ENCODE measurements at regions not wholly inside any gene's neighbourhood (a gene's known extent, or its start where the extent isn't known, plus 50 kb on each side); places are given as distances from the start of the nearest gene placed in this dataset.

DNA sequence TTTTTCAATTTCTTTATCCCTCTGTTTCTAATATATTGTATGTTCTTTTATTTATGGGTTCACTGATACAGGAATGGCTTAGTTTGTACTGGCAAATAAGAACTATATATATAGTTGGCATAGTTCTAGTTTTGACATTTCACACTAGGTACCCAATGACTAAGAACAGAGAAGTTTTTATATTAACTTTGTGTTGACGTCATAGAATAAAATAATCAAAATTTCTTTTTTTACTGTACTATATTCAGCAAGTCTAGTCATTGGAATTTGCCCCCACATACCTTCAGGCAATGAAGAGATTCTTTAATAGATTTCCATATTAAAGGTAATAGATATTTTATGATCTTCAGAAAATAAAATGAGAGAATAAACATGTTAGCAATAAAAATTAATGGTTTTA, 713.2 kb downstream of the NOVA1 start:
- H3K14ac ChIP-seq (ENCODE audit: insufficient read depth, low read length) = no peak overlapping the region
- H3K4ac ChIP-seq (ENCODE audit: low read depth, low read length) = no peak overlapping the region
- H3K4me2 ChIP-seq (ENCODE audit: insufficient read depth, insufficient read length, low read length) = no peak overlapping the region
- H3K9ac ChIP-seq (ENCODE audit: extremely low read depth, insufficient read length, low read length) = no peak overlapping the region
- no peaks in the 10 kb centered on the region for H3K23me2 ChIP-seq (ENCODE audit: insufficient read length, low read depth, low read length, poor library complexity, severe bottlenecking)
- no peaks in the 10 kb centered on the region for H3K4me1 ChIP-seq (ENCODE audit: insufficient read depth, low read length)
- H4K8ac ChIP-seq (replicated peaks; ENCODE audit: insufficient read length, low read depth, low read length) = no peak overlapping the region
- H3K27ac Mint-ChIP-seq = no peak overlapping the region
- H4K5ac ChIP-seq (ENCODE audit: insufficient read length, low read depth, low read length) = no peak overlapping the region
- no peak overlapping the region for H2BK120ac ChIP-seq (ENCODE audit: low read depth, low read length, poor library complexity, severe bottlenecking)
- no peak overlapping the region for H3K56ac ChIP-seq (ENCODE audit: insufficient read length, low read depth, low read length)
- no peaks in the 10 kb centered on the region for H3K27me3 Mint-ChIP-seq (ENCODE audit: low read depth)
- H3K79me1 ChIP-seq (ENCODE audit: insufficient read depth, low read depth, low read length, poor library complexity, severe bottlenecking) = no peaks in the 10 kb centered on the region
- H3K4me1 Mint-ChIP-seq = peaks cover 5% of the 10 kb centered on the region in 2 experiments; a peak in 2 of 4 replicates
- DNase-seq = no peak
- no peak overlapping the region for H3K27ac ChIP-seq (ENCODE audit: insufficient read length, low read depth, low read length)
- H3T11ph ChIP-seq (ENCODE audit: low read length) = no peak overlapping the region
- H3K36me3 Mint-ChIP-seq (ENCODE audit: insufficient read depth in 1 of 3, low read depth in 3 of 3) = no peaks in the 10 kb centered on the region
- H3K9me3 Mint-ChIP-seq = no peaks in the 10 kb centered on the region
- TF ChIP-seq, protein P1, sequence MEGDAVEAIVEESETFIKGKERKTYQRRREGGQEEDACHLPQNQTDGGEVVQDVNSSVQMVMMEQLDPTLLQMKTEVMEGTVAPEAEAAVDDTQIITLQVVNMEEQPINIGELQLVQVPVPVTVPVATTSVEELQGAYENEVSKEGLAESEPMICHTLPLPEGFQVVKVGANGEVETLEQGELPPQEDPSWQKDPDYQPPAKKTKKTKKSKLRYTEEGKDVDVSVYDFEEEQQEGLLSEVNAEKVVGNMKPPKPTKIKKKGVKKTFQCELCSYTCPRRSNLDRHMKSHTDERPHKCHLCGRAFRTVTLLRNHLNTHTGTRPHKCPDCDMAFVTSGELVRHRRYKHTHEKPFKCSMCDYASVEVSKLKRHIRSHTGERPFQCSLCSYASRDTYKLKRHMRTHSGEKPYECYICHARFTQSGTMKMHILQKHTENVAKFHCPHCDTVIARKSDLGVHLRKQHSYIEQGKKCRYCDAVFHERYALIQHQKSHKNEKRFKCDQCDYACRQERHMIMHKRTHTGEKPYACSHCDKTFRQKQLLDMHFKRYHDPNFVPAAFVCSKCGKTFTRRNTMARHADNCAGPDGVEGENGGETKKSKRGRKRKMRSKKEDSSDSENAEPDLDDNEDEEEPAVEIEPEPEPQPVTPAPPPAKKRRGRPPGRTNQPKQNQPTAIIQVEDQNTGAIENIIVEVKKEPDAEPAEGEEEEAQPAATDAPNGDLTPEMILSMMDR (conservative IDR thresholded peaks at IDR 0.05) = no peak
- no peak overlapping the region for H2BK20ac ChIP-seq (ENCODE audit: low read depth, low read length, poor library complexity, severe bottlenecking)
- no peak overlapping the region for H2BK5ac ChIP-seq (ENCODE audit: insufficient read length, low read length)
- H2AFZ ChIP-seq (ENCODE audit: low read length) = no peak overlapping the region
- H2AK5ac ChIP-seq (ENCODE audit: insufficient read length, low read length) = no peak overlapping the region
- no CpG with 5 or more reads among the region's 1 CpG for WGBS (ENCODE audit: extremely low coverage, insufficient read length, low lambda C conversion rate)
- H4K91ac ChIP-seq (ENCODE audit: insufficient read length, low read depth, low read length) = no peak overlapping the region
- H3K18ac ChIP-seq (ENCODE audit: insufficient read length, low read depth, low read length) = no peak overlapping the region
- H2BK15ac ChIP-seq (ENCODE audit: low read depth, low read length) = no peak overlapping the region
- H3K23ac ChIP-seq (ENCODE audit: insufficient read length, low read depth, low read length) = no peak overlapping the region
- H4K20me1 ChIP-seq (ENCODE audit: control insufficient read depth, insufficient read depth, insufficient read length) = no peaks in the 10 kb centered on the region
- no peaks in the 10 kb centered on the region for H3K9me3 ChIP-seq (ENCODE audit: control insufficient read depth, low read depth, low read length)
- no peak overlapping the region for H2BK12ac ChIP-seq (ENCODE audit: insufficient read length, low read depth, low read length)
- H3K27me3 ChIP-seq (ENCODE audit: insufficient read depth, low read length) = no peaks in the 10 kb centered on the region
- H3K4me3 Mint-ChIP-seq = no peak overlapping the region
- no peaks in the 10 kb centered on the region for H3K79me2 ChIP-seq (ENCODE audit: insufficient read depth, low read length)

Measured in H9 (cell line).